ENCODE measurements at regions not wholly inside any gene's neighbourhood (a gene's known extent, or its start where the extent isn't known, plus 50 kb on each side); places are given as distances from the start of the nearest gene placed in this dataset.

DNA sequence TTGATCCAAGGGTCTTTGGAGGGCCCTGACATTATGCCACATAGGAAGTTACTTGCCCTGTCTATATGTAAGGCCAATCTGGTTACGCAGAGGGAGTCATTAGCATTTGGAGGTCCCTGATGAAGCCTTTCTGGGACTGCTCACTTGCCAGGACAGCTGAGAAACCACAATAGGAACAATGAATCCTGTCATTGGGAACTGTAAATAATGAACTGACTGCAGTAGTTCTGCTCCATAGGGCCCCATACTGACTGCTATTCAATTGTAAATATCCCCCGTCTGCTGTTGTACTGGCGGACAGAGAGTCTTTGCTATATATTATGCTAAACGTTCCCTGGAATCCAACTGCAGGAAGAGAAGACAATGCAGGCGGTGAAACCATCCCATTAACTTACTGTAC lies 149.4 kb upstream of the DCC start:
- TF ChIP-seq POLR2AphosphoS5 (IDR thresholded peaks at IDR 0.05; ENCODE audit: borderline replicate concordance, low read depth, low read length) (no peak), EZH2 (IDR thresholded peaks at IDR 0.05) (no peak), FOXP2 (optimal IDR thresholded peaks at IDR 0.05; ENCODE audit: control extremely low read depth, extremely low read length, insufficient read depth) (no peak)
